HEK293 (cell line): ENCODE measurements at regions not wholly inside any gene's neighbourhood (a gene's known extent, or its start where the extent isn't known, plus 50 kb on each side); places are given as distances from the start of the nearest gene placed in this dataset.

Experiments
- HOXA7 ChIP-seq: sonication (generic); formaldehyde crosslinking; IDR thresholded peaks from 2 replicates; pipeline ENCODE4 v1.8.1; 2022; ENCODE audit warnings: missing genetic modification reagents, borderline replicate concordance
- OSR2 ChIP-seq: fragments of 450-650 bp; formaldehyde crosslinking; IDR thresholded peaks from 2 replicates; pipeline ENCODE4 v1.5.1; 2016; ENCODE audit warnings: missing biosample characterization, missing genetic modification characterization
- SP7 ChIP-seq: fragments of 450-650 bp; formaldehyde crosslinking; IDR thresholded peaks from 2 replicates; pipeline ENCODE4 v1.5.1; 2016; ENCODE audit warnings: missing biosample characterization, missing genetic modification characterization
- TCF7L2 ChIP-seq: IDR thresholded peaks from 2 replicates; pipeline ENCODE4 v1.6.1; 2011; ENCODE audit warnings: low read depth, mild to moderate bottlenecking, inconsistent platforms, low read length, moderate library complexity, borderline replicate concordance
- ZNF140 ChIP-seq: fragments of 450-650 bp; formaldehyde crosslinking; IDR thresholded peaks from 2 replicates; pipeline ENCODE4 v1.5.1; 2016; ENCODE audit warnings: missing biosample characterization, missing genetic modification characterization
- ZNF221 ChIP-seq: fragments of 450-650 bp; formaldehyde crosslinking; IDR thresholded peaks from 2 replicates; pipeline ENCODE4 v1.5.1; 2017; ENCODE audit warnings: missing biosample characterization, missing genetic modification characterization, borderline replicate concordance
- ZNF501 ChIP-seq: fragments of 450-650 bp; formaldehyde crosslinking; IDR thresholded peaks from 2 replicates; pipeline ENCODE4 v1.5.1; 2016; ENCODE audit warnings: missing biosample characterization, missing genetic modification characterization
- TF ChIP-seq, protein P1 (sequence below): fragments of 450-650 bp; formaldehyde crosslinking; IDR thresholded peaks from 2 replicates; pipeline ENCODE4 v1.5.1; 2016; ENCODE audit warnings: missing biosample characterization, missing genetic modification characterization
- TF ChIP-seq, protein P2 (sequence below): fragments of 450-650 bp; formaldehyde crosslinking; IDR thresholded peaks from 2 replicates; pipeline ENCODE4 v1.5.1; 2016; ENCODE audit warnings: missing biosample characterization, missing genetic modification characterization
- TF ChIP-seq, protein P3 (sequence below): fragments of 450-650 bp; formaldehyde crosslinking; IDR thresholded peaks from 2 replicates; pipeline ENCODE4 v1.5.1; 2016; ENCODE audit warnings: missing biosample characterization, missing genetic modification characterization
- TF ChIP-seq, protein P4 (sequence below): fragments of 450-650 bp; formaldehyde crosslinking; IDR thresholded peaks from 2 replicates; pipeline ENCODE4 v1.5.1; 2016; ENCODE audit warnings: missing biosample characterization, missing genetic modification characterization

DNA sequence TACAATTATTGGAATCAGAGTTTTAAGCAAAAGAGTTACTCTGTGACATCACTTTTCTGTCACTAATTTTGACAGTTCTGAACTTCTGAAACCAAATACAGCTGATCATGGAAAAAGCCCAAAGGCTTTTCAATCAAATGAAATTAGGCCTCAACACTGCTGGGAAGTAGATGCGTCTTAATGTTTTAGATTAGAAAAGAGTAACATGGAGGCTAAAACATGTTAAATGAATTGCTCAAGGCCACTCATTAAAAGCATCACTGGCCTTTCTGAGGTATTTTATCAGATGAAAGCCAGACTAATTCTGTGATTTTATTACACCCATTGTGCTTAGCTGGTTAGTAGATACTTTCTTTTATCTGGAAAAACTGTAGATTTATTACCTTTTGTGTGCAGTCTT lies 672.6 kb downstream of the CENPC start:
- no peak for TF ChIP-seq TCF7L2
- TF ChIP-seq OSR2 (tag by site-specific recombination): no peak
- TF ChIP-seq, protein P1, sequence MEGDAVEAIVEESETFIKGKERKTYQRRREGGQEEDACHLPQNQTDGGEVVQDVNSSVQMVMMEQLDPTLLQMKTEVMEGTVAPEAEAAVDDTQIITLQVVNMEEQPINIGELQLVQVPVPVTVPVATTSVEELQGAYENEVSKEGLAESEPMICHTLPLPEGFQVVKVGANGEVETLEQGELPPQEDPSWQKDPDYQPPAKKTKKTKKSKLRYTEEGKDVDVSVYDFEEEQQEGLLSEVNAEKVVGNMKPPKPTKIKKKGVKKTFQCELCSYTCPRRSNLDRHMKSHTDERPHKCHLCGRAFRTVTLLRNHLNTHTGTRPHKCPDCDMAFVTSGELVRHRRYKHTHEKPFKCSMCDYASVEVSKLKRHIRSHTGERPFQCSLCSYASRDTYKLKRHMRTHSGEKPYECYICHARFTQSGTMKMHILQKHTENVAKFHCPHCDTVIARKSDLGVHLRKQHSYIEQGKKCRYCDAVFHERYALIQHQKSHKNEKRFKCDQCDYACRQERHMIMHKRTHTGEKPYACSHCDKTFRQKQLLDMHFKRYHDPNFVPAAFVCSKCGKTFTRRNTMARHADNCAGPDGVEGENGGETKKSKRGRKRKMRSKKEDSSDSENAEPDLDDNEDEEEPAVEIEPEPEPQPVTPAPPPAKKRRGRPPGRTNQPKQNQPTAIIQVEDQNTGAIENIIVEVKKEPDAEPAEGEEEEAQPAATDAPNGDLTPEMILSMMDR (tag by site-specific recombination): no peak
- no peak for TF ChIP-seq HOXA7 (CRISPR knock-in tag)
- TF ChIP-seq, protein P2, sequence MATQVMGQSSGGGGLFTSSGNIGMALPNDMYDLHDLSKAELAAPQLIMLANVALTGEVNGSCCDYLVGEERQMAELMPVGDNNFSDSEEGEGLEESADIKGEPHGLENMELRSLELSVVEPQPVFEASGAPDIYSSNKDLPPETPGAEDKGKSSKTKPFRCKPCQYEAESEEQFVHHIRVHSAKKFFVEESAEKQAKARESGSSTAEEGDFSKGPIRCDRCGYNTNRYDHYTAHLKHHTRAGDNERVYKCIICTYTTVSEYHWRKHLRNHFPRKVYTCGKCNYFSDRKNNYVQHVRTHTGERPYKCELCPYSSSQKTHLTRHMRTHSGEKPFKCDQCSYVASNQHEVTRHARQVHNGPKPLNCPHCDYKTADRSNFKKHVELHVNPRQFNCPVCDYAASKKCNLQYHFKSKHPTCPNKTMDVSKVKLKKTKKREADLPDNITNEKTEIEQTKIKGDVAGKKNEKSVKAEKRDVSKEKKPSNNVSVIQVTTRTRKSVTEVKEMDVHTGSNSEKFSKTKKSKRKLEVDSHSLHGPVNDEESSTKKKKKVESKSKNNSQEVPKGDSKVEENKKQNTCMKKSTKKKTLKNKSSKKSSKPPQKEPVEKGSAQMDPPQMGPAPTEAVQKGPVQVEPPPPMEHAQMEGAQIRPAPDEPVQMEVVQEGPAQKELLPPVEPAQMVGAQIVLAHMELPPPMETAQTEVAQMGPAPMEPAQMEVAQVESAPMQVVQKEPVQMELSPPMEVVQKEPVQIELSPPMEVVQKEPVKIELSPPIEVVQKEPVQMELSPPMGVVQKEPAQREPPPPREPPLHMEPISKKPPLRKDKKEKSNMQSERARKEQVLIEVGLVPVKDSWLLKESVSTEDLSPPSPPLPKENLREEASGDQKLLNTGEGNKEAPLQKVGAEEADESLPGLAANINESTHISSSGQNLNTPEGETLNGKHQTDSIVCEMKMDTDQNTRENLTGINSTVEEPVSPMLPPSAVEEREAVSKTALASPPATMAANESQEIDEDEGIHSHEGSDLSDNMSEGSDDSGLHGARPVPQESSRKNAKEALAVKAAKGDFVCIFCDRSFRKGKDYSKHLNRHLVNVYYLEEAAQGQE: no peak
- TF ChIP-seq, protein P3, sequence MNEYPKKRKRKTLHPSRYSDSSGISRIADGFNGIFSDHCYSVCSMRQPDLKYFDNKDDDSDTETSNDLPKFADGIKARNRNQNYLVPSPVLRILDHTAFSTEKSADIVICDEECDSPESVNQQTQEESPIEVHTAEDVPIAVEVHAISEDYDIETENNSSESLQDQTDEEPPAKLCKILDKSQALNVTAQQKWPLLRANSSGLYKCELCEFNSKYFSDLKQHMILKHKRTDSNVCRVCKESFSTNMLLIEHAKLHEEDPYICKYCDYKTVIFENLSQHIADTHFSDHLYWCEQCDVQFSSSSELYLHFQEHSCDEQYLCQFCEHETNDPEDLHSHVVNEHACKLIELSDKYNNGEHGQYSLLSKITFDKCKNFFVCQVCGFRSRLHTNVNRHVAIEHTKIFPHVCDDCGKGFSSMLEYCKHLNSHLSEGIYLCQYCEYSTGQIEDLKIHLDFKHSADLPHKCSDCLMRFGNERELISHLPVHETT (tag by site-specific recombination): no peak
- TF ChIP-seq, protein P4, sequence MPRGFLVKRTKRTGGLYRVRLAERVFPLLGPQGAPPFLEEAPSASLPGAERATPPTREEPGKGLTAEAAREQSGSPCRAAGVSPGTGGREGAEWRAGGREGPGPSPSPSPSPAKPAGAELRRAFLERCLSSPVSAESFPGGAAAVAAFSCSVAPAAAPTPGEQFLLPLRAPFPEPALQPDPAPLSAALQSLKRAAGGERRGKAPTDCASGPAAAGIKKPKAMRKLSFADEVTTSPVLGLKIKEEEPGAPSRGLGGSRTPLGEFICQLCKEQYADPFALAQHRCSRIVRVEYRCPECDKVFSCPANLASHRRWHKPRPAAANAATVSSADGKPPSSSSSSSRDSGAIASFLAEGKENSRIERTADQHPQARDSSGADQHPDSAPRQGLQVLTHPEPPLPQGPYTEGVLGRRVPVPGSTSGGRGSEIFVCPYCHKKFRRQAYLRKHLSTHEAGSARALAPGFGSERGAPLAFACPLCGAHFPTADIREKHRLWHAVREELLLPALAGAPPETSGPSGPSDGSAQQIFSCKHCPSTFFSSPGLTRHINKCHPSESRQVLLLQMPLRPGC (tag by site-specific recombination): no peak
- no peak for TF ChIP-seq ZNF501 (tag by site-specific recombination)
- TF ChIP-seq ZNF221 (tag by site-specific recombination): no peak
- TF ChIP-seq ZNF140 (tag by site-specific recombination): no peak
- TF ChIP-seq SP7 (tag by site-specific recombination): no peak
